Ovary (tissue), 3 donors: ENCODE measurements at regions not wholly inside any gene's neighbourhood (a gene's known extent, or its start where the extent isn't known, plus 50 kb on each side); places are given as distances from the start of the nearest gene placed in this dataset.

ENCODE experiments used
- CTCF ChIP-seq, 3 donors: fragments of 450-650 bp in 2 of 3; fragments of 200-600 bp in 1 of 3; IDR thresholded peaks; one replicate each; pipeline versions ENCODE4 v1.5.1 to v1.8.0; 2016 to 2022; ENCODE audit warnings: antibody characterized with exemption in 3 of 3, mild to moderate bottlenecking in 1 of 3
- POLR2A ChIP-seq: fragments of 450-650 bp; IDR thresholded peaks from one replicate; pipeline ENCODE4 v1.6.1; 2017; ENCODE audit warnings: antibody characterized with exemption, mild to moderate bottlenecking, moderate library complexity
- donor health status: DM: no; HTN: no; CAD: no.

DNA sequence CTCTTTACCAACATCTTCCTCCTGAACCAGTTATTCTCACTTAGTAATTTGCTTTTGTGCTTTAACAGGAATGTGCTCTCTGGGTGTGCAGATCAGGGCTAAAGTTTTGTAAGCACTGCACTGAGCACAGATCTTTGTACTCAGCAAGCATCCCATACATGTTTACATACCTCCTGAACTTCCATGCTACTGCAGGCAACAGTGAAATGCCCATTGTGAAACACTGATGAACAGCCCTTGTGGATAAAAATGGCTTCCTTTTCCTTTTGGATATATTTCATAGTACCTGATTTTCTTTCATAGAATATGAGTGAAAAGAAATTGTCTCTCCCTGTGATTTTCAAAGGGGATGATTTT is 855.9 kb downstream of the MCTP2 start:
- TF ChIP-seq CTCF (IDR thresholded peaks at IDR 0.05) (no peak), POLR2A (no peak)
